Skeletal muscle tissue (tissue), 3 donors: ENCODE measurements at regions not wholly inside any gene's neighbourhood (a gene's known extent, or its start where the extent isn't known, plus 50 kb on each side); places are given as distances from the start of the nearest gene placed in this dataset.

Source experiments
- H3K27ac ChIP-seq: one replicate; pipeline ENCODE4 v1.7.0; 2013; ENCODE audit warnings: mild to moderate bottlenecking, low read depth, low read length, inconsistent platforms
- H3K27me3 ChIP-seq, 3 donors: one replicate each; pipeline ENCODE4 v1.7.0; 2013; ENCODE audit warnings: low read length in 3 of 3; ENCODE audit not compliant: control insufficient read depth in 3 of 3, insufficient read depth in 3 of 3
- H3K36me3 ChIP-seq, 3 donors: one replicate each; pipeline ENCODE4 v1.7.0; 2013; ENCODE audit warnings: low read length in 3 of 3; ENCODE audit not compliant: control insufficient read depth in 3 of 3, insufficient read depth in 3 of 3
- H3K4me1 ChIP-seq, 3 donors: one replicate each; pipeline ENCODE4 v1.7.0; 2013; ENCODE audit warnings: low read length in 3 of 3, mild to moderate bottlenecking in 3 of 3; ENCODE audit not compliant: control insufficient read depth in 3 of 3, insufficient read depth in 3 of 3
- H3K4me3 ChIP-seq, 3 donors: one replicate each; pipeline ENCODE4 v1.7.0; 2013; ENCODE audit warnings: low read length in 3 of 3
- H3K9ac ChIP-seq, 3 donors: one replicate each; pipeline ENCODE4 v1.7.0; 2013; ENCODE audit warnings: low read length in 3 of 3, mild to moderate bottlenecking in 3 of 3, moderate library complexity in 2 of 3, low read depth in 1 of 3
- H3K9me3 ChIP-seq, 3 donors: one replicate each; pipeline ENCODE4 v1.7.0; 2013; ENCODE audit warnings: low read length in 3 of 3; ENCODE audit not compliant: control insufficient read depth in 3 of 3
- donor health status: Osteomylitis.

- H3K4me3 ChIP-seq, result no peak overlapping the region
- no peaks in the 10 kb centered on the region for H3K9me3 ChIP-seq
- H3K27ac ChIP-seq, result no peak overlapping the region
- no peak overlapping the region for H3K9ac ChIP-seq
- H3K36me3 ChIP-seq, result no peaks in the 10 kb centered on the region
- no peaks in the 10 kb centered on the region for H3K4me1 ChIP-seq
- no peaks in the 10 kb centered on the region for H3K27me3 ChIP-seq
Measured at GRCh38 chr9:1726993-1727759, 288.0 kb upstream of the SMARCA2 start.

GRCh38 chr9:1729631-1730030 is 285.5 kb upstream of the SMARCA2 start:
- Histone ChIP-seq H3K4me1 (no peaks in the 10 kb centered on the region), H3K9ac (no peak overlapping the region), H3K9me3 (no peaks in the 10 kb centered on the region), H3K27me3 (no peaks in the 10 kb centered on the region), H3K36me3 (no peaks in the 10 kb centered on the region), H3K27ac (no peak overlapping the region), H3K4me3 (no peak overlapping the region)

- Histone ChIP-seq H3K4me3 (no peak overlapping the region), H3K4me1 (no peaks in the 10 kb centered on the region), H3K27me3 (no peaks in the 10 kb centered on the region), H3K9ac (no peak overlapping the region), H3K27ac (no peak overlapping the region), H3K36me3 (no peaks in the 10 kb centered on the region), H3K9me3 (no peaks in the 10 kb centered on the region)
Measured at GRCh38 chr9:1732670-1733069, 282.5 kb upstream of the SMARCA2 start.

- no peaks in the 10 kb centered on the region for H3K4me1 ChIP-seq
- no peaks in the 10 kb centered on the region for H3K27me3 ChIP-seq
- no peak overlapping the region for H3K4me3 ChIP-seq
- H3K36me3 ChIP-seq, result no peaks in the 10 kb centered on the region
- H3K9me3 ChIP-seq, result no peaks in the 10 kb centered on the region
- H3K27ac ChIP-seq, result no peak overlapping the region
- H3K9ac ChIP-seq, result no peak overlapping the region
Measured at GRCh38 chr9:1738511-1739100, 276.5 kb upstream of the SMARCA2 start.

GRCh38 chr9:1743121-1743960 is 271.8 kb upstream of the SMARCA2 start:
- no peak overlapping the region for H3K9ac ChIP-seq
- no peaks in the 10 kb centered on the region for H3K4me1 ChIP-seq
- H3K36me3 ChIP-seq, result no peaks in the 10 kb centered on the region
- H3K27me3 ChIP-seq, result no peaks in the 10 kb centered on the region
- no peak overlapping the region for H3K27ac ChIP-seq
- H3K9me3 ChIP-seq, result no peaks in the 10 kb centered on the region
- no peak overlapping the region for H3K4me3 ChIP-seq

GRCh38 chr9:1745980-1746379 is 269.2 kb upstream of the SMARCA2 start:
- H3K36me3 ChIP-seq, result no peaks in the 10 kb centered on the region

GRCh38 chr9:1747417-1747967 is 267.7 kb upstream of the SMARCA2 start:
- no peak overlapping the region for H3K27ac ChIP-seq
- H3K4me3 ChIP-seq, result no peak overlapping the region

More at GRCh38 chr9:1745980-1746379, 269.2 kb upstream of the SMARCA2 start:
- H3K4me3 ChIP-seq, result no peak overlapping the region
- no peaks in the 10 kb centered on the region for H3K27me3 ChIP-seq
- no peak overlapping the region for H3K9ac ChIP-seq
- H3K27ac ChIP-seq, result no peak overlapping the region
- no peaks in the 10 kb centered on the region for H3K9me3 ChIP-seq
- no peaks in the 10 kb centered on the region for H3K4me1 ChIP-seq

GRCh38 chr9:1748407-1748806 is 266.7 kb upstream of the SMARCA2 start:
- no peaks in the 10 kb centered on the region for H3K4me1 ChIP-seq
- no peaks in the 10 kb centered on the region for H3K9me3 ChIP-seq
- no peaks in the 10 kb centered on the region for H3K36me3 ChIP-seq
- no peak overlapping the region for H3K4me3 ChIP-seq
- no peaks in the 10 kb centered on the region for H3K27me3 ChIP-seq
- H3K27ac ChIP-seq, result no peak overlapping the region
- no peak overlapping the region for H3K9ac ChIP-seq

More at GRCh38 chr9:1747417-1747967, 267.7 kb upstream of the SMARCA2 start:
- Histone ChIP-seq H3K9ac (no peak overlapping the region), H3K36me3 (no peaks in the 10 kb centered on the region), H3K9me3 (no peaks in the 10 kb centered on the region), H3K27me3 (no peaks in the 10 kb centered on the region), H3K4me1 (no peaks in the 10 kb centered on the region)

GRCh38 chr9:1757186-1757585 is 258.0 kb upstream of the SMARCA2 start:
- H3K36me3 ChIP-seq, result no peaks in the 10 kb centered on the region
- no peak overlapping the region for H3K27ac ChIP-seq
- no peaks in the 10 kb centered on the region for H3K27me3 ChIP-seq
- no peaks in the 10 kb centered on the region for H3K9me3 ChIP-seq
- no peaks in the 10 kb centered on the region for H3K4me1 ChIP-seq
- no peak overlapping the region for H3K4me3 ChIP-seq
- H3K9ac ChIP-seq, result no peak overlapping the region

GRCh38 chr9:1759009-1759408 is 256.1 kb upstream of the SMARCA2 start:
- no peak overlapping the region for H3K27ac ChIP-seq
- H3K4me3 ChIP-seq, result no peak overlapping the region
- H3K9ac ChIP-seq, result no peak overlapping the region

More at GRCh38 chr9:1759009-1759408, 256.1 kb upstream of the SMARCA2 start:
- Histone ChIP-seq H3K36me3 (no peaks in the 10 kb centered on the region), H3K9me3 (no peaks in the 10 kb centered on the region), H3K4me1 (no peaks in the 10 kb centered on the region), H3K27me3 (no peaks in the 10 kb centered on the region)
